SK-N-SH treated with all-trans-retinoic acid at 6 μM for 48 hours (cell line): ENCODE measurements at regions not wholly inside any gene's neighbourhood (a gene's known extent, or its start where the extent isn't known, plus 50 kb on each side); places are given as distances from the start of the nearest gene placed in this dataset.

ENCODE experiments used
- ATAC-seq: fragments of 200-7000 bp; cut with Tn5 transposase; 3 replicates; pipeline ENCODE4 v1.9.1; 2020; ENCODE audit warnings: mild to moderate bottlenecking, moderate library complexity
- ARNTL ChIP-seq: fragments of 450-650 bp; formaldehyde crosslinking; IDR thresholded peaks from 2 replicates; pipeline ENCODE4 v1.5.0; 2020; ENCODE audit warnings: low read depth, mild to moderate bottlenecking, moderate library complexity, borderline replicate concordance
- BACH2 ChIP-seq: fragments of 250-450 bp; sonication (Bioruptor Pico); IDR thresholded peaks from 2 replicates; pipeline ENCODE4 v1.9.0; 2021; ENCODE audit warnings: mild to moderate bottlenecking, borderline replicate concordance
- CSDC2 ChIP-seq: fragments of 250-450 bp; sonication (Bioruptor Pico); IDR thresholded peaks from 2 replicates; pipeline ENCODE4 v1.5.0; 2020; ENCODE audit warnings: mild to moderate bottlenecking, moderate library complexity
- ESRRG ChIP-seq: fragments of 250-450 bp; sonication (Bioruptor Pico); IDR thresholded peaks from 2 replicates; pipeline ENCODE4 v1.6.1; 2021; ENCODE audit warnings: mild to moderate bottlenecking
- GLIS3 ChIP-seq: fragments of 250-450 bp; sonication (Bioruptor Pico); IDR thresholded peaks from 2 replicates; pipeline ENCODE4 v1.5.0; 2020; ENCODE audit warnings: mild to moderate bottlenecking, moderate library complexity
- OSR1 ChIP-seq: fragments of 250-450 bp; sonication (Bioruptor Pico); IDR thresholded peaks from 2 replicates; pipeline ENCODE4 v1.8.0; 2022; ENCODE audit warnings: moderate library complexity, mild to moderate bottlenecking, inconsistent platforms
- PATZ1 ChIP-seq: fragments of 250-450 bp; sonication (Bioruptor Pico); IDR thresholded peaks from 2 replicates; pipeline ENCODE4 v1.8.0; 2020; ENCODE audit warnings: mild to moderate bottlenecking, moderate library complexity, borderline replicate concordance
- PPARA ChIP-seq: fragments of 250-450 bp; sonication (Bioruptor Pico); IDR thresholded peaks from 2 replicates; pipeline ENCODE4 v1.5.0; 2020; ENCODE audit warnings: mild to moderate bottlenecking, borderline replicate concordance
- RARB ChIP-seq: fragments of 250-450 bp; sonication (Bioruptor Pico); IDR thresholded peaks from 2 replicates; pipeline ENCODE4 v1.8.0; 2021; ENCODE audit warnings: mild to moderate bottlenecking, moderate library complexity
- SNAI2 ChIP-seq: fragments of 250-450 bp; sonication (Bioruptor Pico); IDR thresholded peaks from 2 replicates; pipeline ENCODE4 v1.5.0; 2020; ENCODE audit warnings: mild to moderate bottlenecking, moderate library complexity
- TCF4 ChIP-seq: fragments of 250-450 bp; sonication (Bioruptor Pico); IDR thresholded peaks from 2 replicates; pipeline ENCODE4 v1.8.0; 2021; ENCODE audit warnings: mild to moderate bottlenecking, moderate library complexity, borderline replicate concordance
- TOX ChIP-seq: fragments of 250-450 bp; sonication (Bioruptor Pico); IDR thresholded peaks from 2 replicates; pipeline ENCODE4 v1.8.0; 2021; ENCODE audit warnings: mild to moderate bottlenecking, moderate library complexity, borderline replicate concordance
- ZFP3 ChIP-seq: fragments of 250-450 bp; sonication (Bioruptor Pico); IDR thresholded peaks from 2 replicates; pipeline ENCODE4 v1.5.0; 2020; ENCODE audit warnings: mild to moderate bottlenecking, moderate library complexity
- ZFP30 ChIP-seq: fragments of 450-650 bp; formaldehyde crosslinking; IDR thresholded peaks from 2 replicates; pipeline ENCODE4 v1.5.0; 2022; ENCODE audit warnings: mild to moderate bottlenecking, moderate library complexity
- ZNF565 ChIP-seq: fragments of 450-650 bp; formaldehyde crosslinking; conservative IDR thresholded peaks from 2 replicates; pipeline ENCODE4 v1.5.0; 2020; ENCODE audit warnings: low read depth, mild to moderate bottlenecking, moderate library complexity
- ZNF70 ChIP-seq: fragments of 450-650 bp; formaldehyde crosslinking; IDR thresholded peaks from 2 replicates; pipeline ENCODE4 v1.5.0; 2020; ENCODE audit warnings: mild to moderate bottlenecking, moderate library complexity
- ZNF8 ChIP-seq: fragments of 450-650 bp; formaldehyde crosslinking; IDR thresholded peaks from 2 replicates; pipeline ENCODE4 v1.5.0; 2020; ENCODE audit warnings: mild to moderate bottlenecking, moderate library complexity
- TF ChIP-seq, protein P1 (sequence below): fragments of 250-450 bp; sonication (Bioruptor Pico); IDR thresholded peaks from 2 replicates; pipeline ENCODE4 v1.5.1; 2020; ENCODE audit warnings: low read depth, mild to moderate bottlenecking, moderate library complexity
- TF ChIP-seq, protein P2 (sequence below): fragments of 250-450 bp; sonication (Bioruptor Pico); IDR thresholded peaks from 2 replicates; pipeline ENCODE4 v1.8.0; 2021; ENCODE audit warnings: low read depth, mild to moderate bottlenecking, moderate library complexity, borderline replicate concordance
- TF ChIP-seq, protein P3 (sequence below): fragments of 250-450 bp; sonication (Bioruptor Pico); IDR thresholded peaks from 2 replicates; pipeline ENCODE4 v1.5.0; 2020; ENCODE audit warnings: mild to moderate bottlenecking, moderate library complexity
- TF ChIP-seq, protein P4 (sequence below): fragments of 250-450 bp; sonication (Bioruptor Pico); IDR thresholded peaks from 2 replicates; pipeline ENCODE4 v1.5.1; 2021; ENCODE audit warnings: mild to moderate bottlenecking, moderate library complexity

DNA sequence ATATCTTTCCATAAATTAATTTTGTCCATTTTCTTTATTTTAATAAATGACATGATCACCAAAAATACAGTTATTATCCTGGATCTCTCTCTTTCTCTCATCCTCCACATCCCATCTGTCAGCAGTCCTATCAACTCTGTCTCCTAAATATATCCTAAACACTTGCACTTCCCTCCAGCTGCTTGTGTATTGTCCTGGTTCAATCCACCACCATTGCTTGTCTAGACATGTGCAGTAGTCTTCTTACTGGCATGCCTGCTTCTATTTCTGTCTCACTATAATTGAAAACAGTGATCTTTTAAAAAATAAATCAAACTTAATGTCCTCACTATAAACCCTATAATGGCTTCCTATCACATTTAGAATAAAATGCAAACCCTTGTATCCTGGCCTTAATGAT lies 2168.6 kb upstream of the PIK3C3 start:
- no peak for ATAC-seq
- TF ChIP-seq PPARA (no peak), TCF4 (CRISPR knock-in tag) (no peak), ARNTL (CRISPR knock-in tag) (no peak), CSDC2 (CRISPR knock-in tag) (no peak), SNAI2 (no peak), PATZ1 (no peak), BACH2 (no peak), ZNF70 (CRISPR knock-in tag) (no peak), ZFP3 (CRISPR knock-in tag) (no peak), OSR1 (CRISPR knock-in tag) (no peak), ZNF8 (CRISPR knock-in tag) (no peak), RARB (CRISPR knock-in tag) (no peak), TOX (CRISPR knock-in tag) (no peak)
- TF ChIP-seq, protein P1, sequence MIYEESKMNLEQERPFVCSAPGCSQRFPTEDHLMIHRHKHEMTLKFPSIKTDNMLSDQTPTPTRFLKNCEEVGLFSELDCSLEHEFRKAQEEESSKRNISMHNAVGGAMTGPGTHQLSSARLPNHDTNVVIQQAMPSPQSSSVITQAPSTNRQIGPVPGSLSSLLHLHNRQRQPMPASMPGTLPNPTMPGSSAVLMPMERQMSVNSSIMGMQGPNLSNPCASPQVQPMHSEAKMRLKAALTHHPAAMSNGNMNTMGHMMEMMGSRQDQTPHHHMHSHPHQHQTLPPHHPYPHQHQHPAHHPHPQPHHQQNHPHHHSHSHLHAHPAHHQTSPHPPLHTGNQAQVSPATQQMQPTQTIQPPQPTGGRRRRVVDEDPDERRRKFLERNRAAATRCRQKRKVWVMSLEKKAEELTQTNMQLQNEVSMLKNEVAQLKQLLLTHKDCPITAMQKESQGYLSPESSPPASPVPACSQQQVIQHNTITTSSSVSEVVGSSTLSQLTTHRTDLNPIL (CRISPR knock-in tag): no peak
- TF ChIP-seq, protein P2, sequence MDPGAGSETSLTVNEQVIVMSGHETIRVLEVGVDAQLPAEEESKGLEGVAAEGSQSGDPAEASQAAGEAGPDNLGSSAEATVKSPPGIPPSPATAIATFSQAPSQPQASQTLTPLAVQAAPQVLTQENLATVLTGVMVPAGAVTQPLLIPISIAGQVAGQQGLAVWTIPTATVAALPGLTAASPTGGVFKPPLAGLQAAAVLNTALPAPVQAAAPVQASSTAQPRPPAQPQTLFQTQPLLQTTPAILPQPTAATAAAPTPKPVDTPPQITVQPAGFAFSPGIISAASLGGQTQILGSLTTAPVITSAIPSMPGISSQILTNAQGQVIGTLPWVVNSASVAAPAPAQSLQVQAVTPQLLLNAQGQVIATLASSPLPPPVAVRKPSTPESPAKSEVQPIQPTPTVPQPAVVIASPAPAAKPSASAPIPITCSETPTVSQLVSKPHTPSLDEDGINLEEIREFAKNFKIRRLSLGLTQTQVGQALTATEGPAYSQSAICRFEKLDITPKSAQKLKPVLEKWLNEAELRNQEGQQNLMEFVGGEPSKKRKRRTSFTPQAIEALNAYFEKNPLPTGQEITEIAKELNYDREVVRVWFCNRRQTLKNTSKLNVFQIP: no peak

DNA sequence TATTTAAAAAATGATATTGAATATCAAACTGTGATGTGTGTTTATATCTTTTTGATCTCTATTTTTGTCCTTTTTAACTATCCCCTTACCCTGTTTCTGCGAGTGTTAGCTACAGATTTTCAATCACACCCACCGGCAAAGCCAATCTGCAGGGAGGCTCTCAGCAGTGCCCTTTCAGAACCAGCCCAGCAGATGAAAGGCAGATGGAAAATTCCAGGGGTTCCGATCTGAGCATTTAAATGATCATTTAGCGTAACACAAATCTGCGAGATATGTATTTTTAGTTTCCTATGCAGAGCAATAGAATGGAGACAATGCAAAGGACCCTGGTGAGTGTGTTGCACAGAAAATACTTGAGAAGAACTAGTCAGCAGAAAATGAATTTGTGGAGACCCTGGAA lies 2170.5 kb upstream of the PIK3C3 start:
- TF ChIP-seq, protein P3, sequence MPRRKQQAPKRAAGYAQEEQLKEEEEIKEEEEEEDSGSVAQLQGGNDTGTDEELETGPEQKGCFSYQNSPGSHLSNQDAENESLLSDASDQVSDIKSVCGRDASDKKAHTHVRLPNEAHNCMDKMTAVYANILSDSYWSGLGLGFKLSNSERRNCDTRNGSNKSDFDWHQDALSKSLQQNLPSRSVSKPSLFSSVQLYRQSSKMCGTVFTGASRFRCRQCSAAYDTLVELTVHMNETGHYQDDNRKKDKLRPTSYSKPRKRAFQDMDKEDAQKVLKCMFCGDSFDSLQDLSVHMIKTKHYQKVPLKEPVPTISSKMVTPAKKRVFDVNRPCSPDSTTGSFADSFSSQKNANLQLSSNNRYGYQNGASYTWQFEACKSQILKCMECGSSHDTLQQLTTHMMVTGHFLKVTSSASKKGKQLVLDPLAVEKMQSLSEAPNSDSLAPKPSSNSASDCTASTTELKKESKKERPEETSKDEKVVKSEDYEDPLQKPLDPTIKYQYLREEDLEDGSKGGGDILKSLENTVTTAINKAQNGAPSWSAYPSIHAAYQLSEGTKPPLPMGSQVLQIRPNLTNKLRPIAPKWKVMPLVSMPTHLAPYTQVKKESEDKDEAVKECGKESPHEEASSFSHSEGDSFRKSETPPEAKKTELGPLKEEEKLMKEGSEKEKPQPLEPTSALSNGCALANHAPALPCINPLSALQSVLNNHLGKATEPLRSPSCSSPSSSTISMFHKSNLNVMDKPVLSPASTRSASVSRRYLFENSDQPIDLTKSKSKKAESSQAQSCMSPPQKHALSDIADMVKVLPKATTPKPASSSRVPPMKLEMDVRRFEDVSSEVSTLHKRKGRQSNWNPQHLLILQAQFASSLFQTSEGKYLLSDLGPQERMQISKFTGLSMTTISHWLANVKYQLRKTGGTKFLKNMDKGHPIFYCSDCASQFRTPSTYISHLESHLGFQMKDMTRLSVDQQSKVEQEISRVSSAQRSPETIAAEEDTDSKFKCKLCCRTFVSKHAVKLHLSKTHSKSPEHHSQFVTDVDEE (CRISPR knock-in tag): no peak
- TF ChIP-seq ZFP30 (no peak), ZNF8 (CRISPR knock-in tag) (no peak), ZFP3 (CRISPR knock-in tag) (no peak)
- TF ChIP-seq, protein P4, sequence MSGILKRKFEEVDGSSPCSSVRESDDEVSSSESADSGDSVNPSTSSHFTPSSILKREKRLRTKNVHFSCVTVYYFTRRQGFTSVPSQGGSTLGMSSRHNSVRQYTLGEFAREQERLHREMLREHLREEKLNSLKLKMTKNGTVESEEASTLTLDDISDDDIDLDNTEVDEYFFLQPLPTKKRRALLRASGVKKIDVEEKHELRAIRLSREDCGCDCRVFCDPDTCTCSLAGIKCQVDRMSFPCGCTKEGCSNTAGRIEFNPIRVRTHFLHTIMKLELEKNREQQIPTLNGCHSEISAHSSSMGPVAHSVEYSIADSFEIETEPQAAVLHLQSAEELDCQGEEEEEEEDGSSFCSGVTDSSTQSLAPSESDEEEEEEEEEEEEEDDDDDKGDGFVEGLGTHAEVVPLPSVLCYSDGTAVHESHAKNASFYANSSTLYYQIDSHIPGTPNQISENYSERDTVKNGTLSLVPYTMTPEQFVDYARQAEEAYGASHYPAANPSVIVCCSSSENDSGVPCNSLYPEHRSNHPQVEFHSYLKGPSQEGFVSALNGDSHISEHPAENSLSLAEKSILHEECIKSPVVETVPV (CRISPR knock-in tag): no peak
- TF ChIP-seq, all 23 proteins: peak for 0
- ATAC-seq: no peak

- no peak for ATAC-seq
- TF ChIP-seq OSR1 (CRISPR knock-in tag) (no peak), CSDC2 (CRISPR knock-in tag) (no peak), ZNF70 (CRISPR knock-in tag) (no peak), ZNF565 (CRISPR knock-in tag) (no peak), ESRRG (no peak), PATZ1 (no peak), ARNTL (CRISPR knock-in tag) (no peak), PPARA (no peak), GLIS3 (CRISPR knock-in tag) (no peak)
- TF ChIP-seq, protein P4 (CRISPR knock-in tag): no peak
- TF ChIP-seq, protein P2: no peak
These were observed 2173.5 kb upstream of the PIK3C3 start for GRCh38 chr18:39781565-39781964.
